Astrocyte (in vitro differentiated cells and primary cell): ENCODE measurements at regions not wholly inside any gene's neighbourhood (a gene's known extent, or its start where the extent isn't known, plus 50 kb on each side); places are given as distances from the start of the nearest gene placed in this dataset.

Experiments
- DNase-seq: peaks from one replicate; pipeline ENCODE4 v3.0.0-alpha.2; 2010; ENCODE audit warnings: low read depth
- FAIRE-seq: peaks from 2 replicates; lab custom pipeline; 2011; peaks lifted over from hg19 to GRCh38; lab: Jason Lieb, UNC
- H2AFZ ChIP-seq: 2 replicates; pipeline ENCODE4 v1.6.0; 2012; ENCODE audit warnings: low read depth, low read length, inconsistent platforms
- H3K27ac ChIP-seq: 2 replicates; pipeline ENCODE4 v1.5.1; 2011; ENCODE audit warnings: low read depth, low read length, inconsistent platforms
- H3K27me3 ChIP-seq: 2 replicates; pipeline ENCODE4 v1.6.0; 2011; ENCODE audit warnings: low read length, inconsistent platforms; ENCODE audit not compliant: insufficient read depth
- H3K36me3 ChIP-seq: 2 replicates; pipeline ENCODE4 v1.5.1; 2011; ENCODE audit warnings: low read length, inconsistent platforms; ENCODE audit not compliant: insufficient read depth
- H3K4me1 ChIP-seq: 2 replicates; pipeline ENCODE4 v1.5.1; 2011; ENCODE audit warnings: low read length, inconsistent platforms; ENCODE audit not compliant: insufficient read depth
- H3K4me2 ChIP-seq: 2 replicates; pipeline ENCODE4 v1.6.0; 2012; ENCODE audit warnings: low read length, inconsistent platforms
- H3K4me3 ChIP-seq: 2 replicates; pipeline ENCODE4 v1.5.1; 2011; ENCODE audit warnings: low read depth, mild to moderate bottlenecking, low read length, inconsistent platforms; ENCODE audit not compliant: insufficient read depth
- H3K79me2 ChIP-seq: 2 replicates; pipeline ENCODE4 v1.6.0; 2012; ENCODE audit warnings: mild to moderate bottlenecking, low read length, inconsistent platforms; ENCODE audit not compliant: insufficient read depth
- H3K9ac ChIP-seq: 2 replicates; pipeline ENCODE4 v1.6.0; 2012; ENCODE audit warnings: mild to moderate bottlenecking, low read length, inconsistent platforms
- H3K9me3 ChIP-seq: 2 replicates; pipeline ENCODE4 v1.5.1; 2012; ENCODE audit warnings: low read depth, mild to moderate bottlenecking, low read length, inconsistent platforms; ENCODE audit not compliant: insufficient read depth
- H4K20me1 ChIP-seq: 2 replicates; pipeline ENCODE4 v1.6.0; 2012; ENCODE audit warnings: low read length, inconsistent platforms; ENCODE audit not compliant: insufficient read depth
- H3K27ac Mint-ChIP-seq: one replicate; pipeline ENCODE4 v1.8.0; 2021; ENCODE audit warnings: mild to moderate bottlenecking, mixed read lengths; ENCODE audit not compliant: unreplicated experiment
- H3K27me3 Mint-ChIP-seq: one replicate; pipeline ENCODE4 v1.8.0; 2021; ENCODE audit warnings: low read depth, mixed read lengths; ENCODE audit not compliant: unreplicated experiment
- H3K36me3 Mint-ChIP-seq: one replicate; pipeline ENCODE4 v1.8.0; 2021; ENCODE audit warnings: low read depth, mixed read lengths; ENCODE audit not compliant: unreplicated experiment
- H3K4me1 Mint-ChIP-seq: one replicate; pipeline ENCODE4 v1.8.0; 2021; ENCODE audit warnings: low read depth, mixed read lengths; ENCODE audit not compliant: unreplicated experiment
- H3K4me3 Mint-ChIP-seq: one replicate; pipeline ENCODE4 v1.8.0; 2021; ENCODE audit warnings: mild to moderate bottlenecking, moderate library complexity, mixed read lengths; ENCODE audit not compliant: unreplicated experiment
- H3K9me3 Mint-ChIP-seq: one replicate; pipeline ENCODE4 v1.8.0; 2021; ENCODE audit warnings: mild to moderate bottlenecking, mixed read lengths; ENCODE audit not compliant: unreplicated experiment
- EZH2 ChIP-seq: IDR thresholded peaks from 2 replicates; pipeline ENCODE4 v1.6.1; 2012; ENCODE audit warnings: mild to moderate bottlenecking, low read length, inconsistent platforms; ENCODE audit not compliant: insufficient read depth
- TF ChIP-seq, protein P1 (sequence below): IDR thresholded peaks from 2 replicates; pipeline ENCODE4 v1.5.1; 2011; ENCODE audit warnings: low read depth, mild to moderate bottlenecking, inconsistent platforms, low read length, moderate library complexity; ENCODE audit not compliant: insufficient read depth

DNA sequence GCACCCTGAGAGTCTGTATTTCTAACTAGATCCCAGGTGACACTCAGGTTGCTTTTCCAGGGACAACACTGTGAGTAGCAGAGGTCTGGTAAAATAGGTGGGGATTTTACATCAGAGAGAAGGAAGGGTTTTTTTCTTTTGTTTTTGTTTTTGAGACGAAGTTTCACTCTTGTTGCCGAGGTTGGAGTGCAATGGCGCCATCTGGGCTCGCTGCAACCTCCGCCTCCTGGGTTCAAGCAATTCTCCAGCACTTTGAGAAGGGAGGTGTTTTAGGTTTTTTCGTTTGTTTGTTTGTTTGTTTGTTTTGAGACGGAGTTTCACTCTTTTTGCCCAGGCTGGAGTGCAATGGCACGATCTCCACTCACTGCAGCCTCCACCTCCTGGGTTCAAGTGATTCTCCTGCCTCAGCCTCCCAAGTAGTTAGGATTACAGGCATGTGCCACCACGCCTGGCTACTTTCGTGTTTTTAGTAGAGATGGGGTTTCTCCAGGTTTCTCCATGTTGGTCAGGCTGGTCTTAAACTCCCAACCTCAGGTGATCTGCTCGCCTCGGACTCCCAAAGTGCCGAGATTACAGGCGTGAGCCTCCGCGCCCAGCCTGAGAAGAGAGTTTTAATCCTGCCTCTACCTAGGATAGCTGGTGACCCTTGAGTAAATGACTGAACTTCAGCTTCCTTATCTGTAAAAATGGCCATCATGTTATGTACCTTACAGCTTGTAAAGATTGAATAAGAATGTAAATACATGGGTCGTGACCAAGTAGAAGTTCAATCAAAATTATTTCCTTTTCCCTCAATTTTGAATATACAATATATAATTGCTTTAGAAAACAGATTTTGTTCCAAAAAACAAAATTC lies 95.9 kb upstream of the FNDC3B start:
- Mint-ChIP-seq H3K27ac (no peak overlapping the region), H3K4me3 (no peak overlapping the region), H3K27me3 (no peaks in the 10 kb centered on the region), H3K4me1 (peaks cover 8% of the 10 kb centered on the region), H3K9me3 (peaks cover 5% of the 10 kb centered on the region), H3K36me3 (no peaks in the 10 kb centered on the region)
- H3K27me3 ChIP-seq = no peaks in the 10 kb centered on the region
- FAIRE-seq (no peak), DNase-seq (no peak)
- no peaks in the 10 kb centered on the region for H4K20me1 ChIP-seq
- H3K27ac ChIP-seq = no peak overlapping the region
- TF ChIP-seq EZH2 = no peak
- TF ChIP-seq, protein P1, sequence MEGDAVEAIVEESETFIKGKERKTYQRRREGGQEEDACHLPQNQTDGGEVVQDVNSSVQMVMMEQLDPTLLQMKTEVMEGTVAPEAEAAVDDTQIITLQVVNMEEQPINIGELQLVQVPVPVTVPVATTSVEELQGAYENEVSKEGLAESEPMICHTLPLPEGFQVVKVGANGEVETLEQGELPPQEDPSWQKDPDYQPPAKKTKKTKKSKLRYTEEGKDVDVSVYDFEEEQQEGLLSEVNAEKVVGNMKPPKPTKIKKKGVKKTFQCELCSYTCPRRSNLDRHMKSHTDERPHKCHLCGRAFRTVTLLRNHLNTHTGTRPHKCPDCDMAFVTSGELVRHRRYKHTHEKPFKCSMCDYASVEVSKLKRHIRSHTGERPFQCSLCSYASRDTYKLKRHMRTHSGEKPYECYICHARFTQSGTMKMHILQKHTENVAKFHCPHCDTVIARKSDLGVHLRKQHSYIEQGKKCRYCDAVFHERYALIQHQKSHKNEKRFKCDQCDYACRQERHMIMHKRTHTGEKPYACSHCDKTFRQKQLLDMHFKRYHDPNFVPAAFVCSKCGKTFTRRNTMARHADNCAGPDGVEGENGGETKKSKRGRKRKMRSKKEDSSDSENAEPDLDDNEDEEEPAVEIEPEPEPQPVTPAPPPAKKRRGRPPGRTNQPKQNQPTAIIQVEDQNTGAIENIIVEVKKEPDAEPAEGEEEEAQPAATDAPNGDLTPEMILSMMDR = no peak
- no peak overlapping the region for H3K4me3 ChIP-seq
- H3K79me2 ChIP-seq = no peaks in the 10 kb centered on the region
- H3K4me2 ChIP-seq = no peak overlapping the region
- H3K9me3 ChIP-seq = no peaks in the 10 kb centered on the region
- no peak overlapping the region for H2AFZ ChIP-seq
- no peak overlapping the region for H3K9ac ChIP-seq
- no peaks in the 10 kb centered on the region for H3K36me3 ChIP-seq
- no peaks in the 10 kb centered on the region for H3K4me1 ChIP-seq

DNA sequence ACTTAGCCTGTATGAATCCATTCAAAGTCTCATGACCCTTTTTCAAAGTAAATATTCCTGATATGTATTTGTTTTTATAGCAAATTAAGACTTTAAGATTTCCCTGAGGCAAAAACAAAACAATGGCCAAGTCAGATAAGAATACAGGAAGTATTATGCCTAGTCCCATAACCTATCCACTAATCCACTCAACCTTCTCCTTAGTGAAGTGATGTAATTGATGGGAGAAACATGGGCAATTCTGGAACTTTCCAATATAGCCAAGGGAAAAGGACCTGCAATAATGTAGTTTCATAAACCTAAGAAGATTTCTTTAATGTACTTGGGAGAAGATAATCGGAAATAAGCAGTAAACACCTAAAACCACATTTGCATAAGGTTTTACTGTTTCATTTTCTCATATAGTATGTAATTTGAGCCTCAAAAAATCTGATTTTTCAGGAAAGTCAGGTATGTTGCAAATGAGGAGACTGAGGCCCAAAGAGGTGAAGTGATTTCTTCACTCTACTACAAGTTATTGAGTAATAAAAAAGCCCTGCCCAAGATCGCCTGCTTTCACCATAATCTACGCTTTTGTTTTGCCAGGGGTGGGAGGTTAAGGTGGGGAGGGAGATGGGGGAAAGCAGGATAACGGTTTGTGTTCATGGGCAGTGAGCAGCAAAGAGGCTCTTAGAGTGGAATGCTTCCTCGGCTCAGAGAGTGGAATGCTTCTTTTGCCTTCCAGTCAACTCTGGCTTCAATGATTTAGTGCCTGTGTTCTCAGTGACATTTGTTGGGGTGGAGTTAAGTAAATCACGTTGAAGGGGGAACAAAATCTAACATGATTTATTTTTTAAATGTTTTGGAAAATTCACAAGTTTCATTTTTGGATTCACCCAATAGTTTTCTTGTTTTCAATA lies 95.0 kb upstream of the FNDC3B start:
- no peak for TF ChIP-seq EZH2
- TF ChIP-seq, protein P1 = no peak
- Histone ChIP-seq H3K9me3 (no peaks in the 10 kb centered on the region), H3K27me3 (no peaks in the 10 kb centered on the region), H3K4me3 (no peak overlapping the region), H2AFZ (no peak overlapping the region), H3K9ac (no peak overlapping the region), H3K27ac (no peak overlapping the region), H4K20me1 (no peaks in the 10 kb centered on the region), H3K79me2 (no peaks in the 10 kb centered on the region), H3K4me2 (no peak overlapping the region), H3K36me3 (no peaks in the 10 kb centered on the region), H3K4me1 (no peaks in the 10 kb centered on the region)
- Mint-ChIP-seq H3K9me3 (peaks cover 5% of the 10 kb centered on the region), H3K27ac (no peak overlapping the region), H3K4me1 (peaks cover 4% of the 10 kb centered on the region), H3K27me3 (no peaks in the 10 kb centered on the region), H3K4me3 (no peak overlapping the region), H3K36me3 (no peaks in the 10 kb centered on the region)
- FAIRE-seq (no peak), DNase-seq (peak; percentile 16)
